ENCODE measurements at regions not wholly inside any gene's neighbourhood (a gene's known extent, or its start where the extent isn't known, plus 50 kb on each side); places are given as distances from the start of the nearest gene placed in this dataset.

GRCh38 chr18:55886886-55887285 is 298.9 kb upstream of the TCF4 start:
- no peak for DNase-seq (ENCODE audit: low read depth, low spot score)

DNA sequence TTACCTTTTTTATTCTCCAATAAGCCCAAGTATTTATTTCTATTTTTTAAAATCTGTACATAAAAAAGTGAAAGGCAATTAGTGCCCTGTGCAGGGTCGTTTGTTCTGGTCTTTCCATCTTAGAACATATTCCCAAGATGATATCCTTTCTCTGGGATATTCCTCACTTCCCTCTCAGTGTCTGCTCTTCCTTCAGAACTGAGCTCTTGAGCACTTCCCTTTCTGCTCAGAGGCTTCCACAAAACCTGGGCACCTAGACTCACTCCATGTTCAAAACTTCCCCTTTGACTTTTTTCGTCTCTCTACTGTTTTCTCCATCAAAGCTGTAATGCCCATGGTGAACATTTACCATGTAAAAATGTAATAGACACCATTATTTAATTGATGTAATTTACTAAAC is 296.5 kb upstream of the TCF4 start:
- no peak for DNase-seq (ENCODE audit: low read depth, low spot score)

- DNase-seq (ENCODE audit: low read depth, low spot score): no peak
Measured at GRCh38 chr18:55880617-55881016, 292.6 kb upstream of the TCF4 start.

- DNase-seq (ENCODE audit: low read depth, low spot score): no peak
Measured at GRCh38 chr18:55879331-55879730, 291.3 kb upstream of the TCF4 start.

- no peak for DNase-seq (ENCODE audit: low read depth, low spot score)
Measured at GRCh38 chr18:55878224-55878623, 290.2 kb upstream of the TCF4 start.

DNA sequence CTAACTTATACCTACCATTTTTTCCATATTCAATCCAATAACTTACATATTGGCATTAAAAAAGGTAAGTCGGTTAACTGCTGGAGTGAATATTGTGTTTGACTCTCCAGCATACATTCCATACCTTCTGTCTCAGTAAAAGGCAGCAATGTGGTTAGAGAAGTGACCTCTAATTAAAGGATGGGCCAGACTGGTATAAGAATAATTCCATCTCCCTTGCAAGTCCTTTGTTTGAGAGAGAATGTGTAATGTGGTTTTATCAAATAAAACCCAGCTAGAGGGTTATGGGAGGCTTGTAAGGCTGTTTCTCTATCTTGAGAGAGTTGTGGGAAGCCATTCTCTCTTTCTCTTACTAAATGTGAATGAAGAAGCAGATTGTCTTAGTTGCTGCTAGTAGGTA is 289.3 kb upstream of the TCF4 start:
- DNase-seq (ENCODE audit: low read depth, low spot score): no peak

GRCh38 chr18:55876254-55876653 is 288.3 kb upstream of the TCF4 start:
- no peak for DNase-seq (ENCODE audit: low read depth, low spot score)

DNA sequence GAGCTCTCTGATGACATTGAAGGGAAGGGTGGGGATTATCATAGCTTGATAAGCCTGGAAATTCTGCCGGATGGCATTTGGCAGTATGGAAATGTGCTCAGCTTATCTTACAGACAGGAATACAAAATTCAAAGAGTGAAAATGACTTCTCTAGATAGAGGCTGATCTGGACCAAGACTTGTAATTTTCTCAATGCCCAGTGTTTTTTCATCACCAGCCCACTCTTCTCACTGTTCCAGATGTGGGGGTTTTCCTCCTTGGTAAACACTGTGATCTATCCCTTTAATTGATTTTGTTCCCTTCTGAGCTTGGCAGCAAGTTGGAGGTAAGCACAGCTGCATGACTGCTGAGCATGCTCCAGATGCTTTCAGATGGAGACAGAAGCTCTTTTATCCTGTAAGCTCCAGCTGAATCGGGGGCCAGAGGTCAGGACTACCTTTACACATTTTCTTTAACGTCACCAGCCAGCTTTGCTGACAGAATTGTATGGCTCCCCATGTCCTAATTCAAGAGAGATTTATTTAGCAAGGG is 287.4 kb upstream of the TCF4 start:
- DNase-seq (ENCODE audit: low read depth, low spot score): no peak

GRCh38 chr18:55869556-55870501 is 281.8 kb upstream of the TCF4 start:
- no peak for DNase-seq (ENCODE audit: low read depth, low spot score)

DNA sequence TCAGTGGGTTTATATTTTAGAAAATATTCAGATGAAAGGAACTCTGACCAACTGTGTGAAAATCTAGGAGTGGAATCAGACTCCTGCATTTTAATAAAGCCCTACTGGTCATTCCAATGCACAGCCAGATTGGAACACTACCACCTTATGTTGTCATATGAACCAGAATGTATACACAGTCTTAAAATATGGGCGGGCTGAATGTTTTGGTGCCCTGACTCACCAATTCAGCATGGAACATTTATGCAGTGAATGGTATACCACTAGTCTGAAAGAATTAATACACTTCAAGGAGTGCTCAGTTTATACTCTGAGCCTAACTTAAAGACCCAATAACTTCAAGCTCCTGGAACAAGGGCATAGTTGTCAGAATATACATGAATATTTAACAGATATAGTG is 280.9 kb upstream of the TCF4 start:
- no peak for DNase-seq (ENCODE audit: low read depth, low spot score)

DNA sequence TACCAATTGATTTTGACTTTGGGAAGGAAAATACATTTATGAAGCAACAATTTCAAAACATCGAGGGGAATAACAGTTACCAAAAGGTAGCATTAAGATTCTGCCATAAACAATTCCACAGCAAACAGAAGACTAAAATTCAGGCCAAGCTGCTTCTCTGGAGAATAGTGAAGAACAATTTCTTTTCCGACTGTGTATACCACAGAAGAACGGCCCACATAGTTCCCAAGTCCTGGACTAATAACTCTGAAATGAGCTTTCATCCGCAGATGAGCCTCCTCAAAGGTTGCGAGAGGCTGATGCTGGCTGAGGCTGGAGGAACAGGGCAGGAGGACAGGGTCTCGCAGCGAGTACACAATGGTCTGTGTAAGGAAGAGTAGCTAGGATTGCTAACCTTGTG is 278.9 kb upstream of the TCF4 start:
- DNase-seq (ENCODE audit: low read depth, low spot score): no peak

DNA sequence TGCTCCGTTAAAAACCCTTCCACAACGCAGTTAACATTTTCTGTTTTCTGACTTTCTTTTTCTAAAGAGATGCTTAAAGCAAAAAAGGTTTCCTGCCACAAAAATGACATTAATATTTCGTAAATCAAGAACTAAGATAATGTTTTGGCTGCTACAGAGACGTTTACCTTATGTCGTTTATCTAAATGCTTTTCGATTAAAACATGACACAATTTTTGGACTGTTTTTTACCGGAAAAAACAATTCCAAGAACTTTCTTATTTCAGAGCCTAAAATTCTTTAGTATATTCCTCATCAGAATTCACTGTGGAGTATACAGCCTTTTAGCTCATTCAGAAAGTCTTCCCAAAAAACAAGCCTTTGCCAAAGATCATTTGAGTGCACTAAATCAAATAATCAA is 278.0 kb upstream of the TCF4 start:
- no peak for DNase-seq (ENCODE audit: low read depth, low spot score)

- DNase-seq (ENCODE audit: low read depth, low spot score): no peak
Measured at GRCh38 chr18:55864281-55864680, 276.3 kb upstream of the TCF4 start.

- DNase-seq (ENCODE audit: low read depth, low spot score): no peak
Measured at GRCh38 chr18:55863876-55864275, 275.9 kb upstream of the TCF4 start.

- DNase-seq (ENCODE audit: low read depth, low spot score): no peak
Measured at GRCh38 chr18:55863391-55863706, 275.4 kb upstream of the TCF4 start.

GRCh38 chr18:55862693-55863390 is 274.9 kb upstream of the TCF4 start:
- no peak for DNase-seq (ENCODE audit: low read depth, low spot score)

GRCh38 chr18:55861266-55861665 is 273.3 kb upstream of the TCF4 start:
- DNase-seq (ENCODE audit: low read depth, low spot score): peak; percentile 38

DNA sequence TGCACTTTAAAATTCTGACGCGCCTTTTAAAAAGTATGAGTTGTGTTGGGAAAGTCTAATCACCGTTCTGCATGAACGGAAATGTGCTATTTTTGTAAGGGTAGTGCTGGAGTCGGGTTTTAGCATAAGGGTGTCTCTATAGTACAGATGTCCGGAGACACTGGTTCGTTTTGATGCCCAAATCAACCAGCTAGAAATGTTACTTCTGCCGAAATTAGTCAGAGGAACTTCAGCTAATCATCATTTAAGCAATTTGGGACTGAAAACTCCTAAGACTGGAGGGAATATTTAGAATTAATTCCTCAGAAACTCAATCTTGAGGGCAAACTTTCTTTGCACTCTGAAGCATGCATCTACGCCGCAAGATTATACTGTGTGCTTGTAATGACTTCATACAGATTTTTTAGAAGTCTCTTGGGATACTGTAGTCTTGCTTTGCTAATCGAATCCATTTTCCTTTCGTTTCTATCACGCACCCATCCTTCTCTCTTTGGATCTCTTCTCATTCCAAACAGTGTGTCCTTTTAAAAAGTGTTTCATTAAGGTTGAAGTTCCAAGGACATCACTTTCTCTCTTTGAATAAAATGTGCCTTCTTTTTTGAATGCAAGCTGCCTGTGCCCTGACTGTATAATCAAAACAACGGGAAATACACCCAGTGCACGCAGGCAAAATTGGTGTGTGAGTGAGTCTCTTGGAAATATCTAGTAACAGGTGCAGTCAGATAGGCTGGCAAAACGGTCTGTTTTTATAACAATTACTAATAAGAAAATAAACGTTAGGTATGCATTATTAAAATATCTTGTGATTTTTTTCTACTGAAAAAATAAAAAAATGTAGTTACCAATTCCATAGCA is 270.9 kb upstream of the TCF4 start:
- DNase-seq (ENCODE audit: low read depth, low spot score): no peak

GRCh38 chr18:55857956-55858355 is 270.0 kb upstream of the TCF4 start:
- no peak for DNase-seq (ENCODE audit: low read depth, low spot score)

DNA sequence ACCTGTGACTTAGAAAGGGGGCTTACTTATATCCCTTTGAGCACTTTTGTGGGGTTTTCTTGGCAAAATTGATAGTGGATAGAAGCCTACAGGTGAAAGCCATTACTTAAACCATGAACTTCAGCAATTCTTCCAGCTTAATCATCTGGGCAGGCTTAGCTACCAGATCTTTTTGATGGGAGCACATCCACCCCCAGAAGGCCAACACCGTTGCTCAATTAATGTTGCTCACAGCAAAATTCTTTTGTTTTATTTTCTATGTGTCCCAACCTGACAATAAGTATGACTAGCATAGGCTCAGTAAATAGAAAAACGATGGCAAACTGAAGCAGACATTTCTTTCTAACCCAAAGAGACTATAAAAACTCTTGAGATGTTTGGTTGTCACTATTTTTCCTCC is 269.4 kb upstream of the TCF4 start:
- no peak for DNase-seq (ENCODE audit: low read depth, low spot score)

DNA sequence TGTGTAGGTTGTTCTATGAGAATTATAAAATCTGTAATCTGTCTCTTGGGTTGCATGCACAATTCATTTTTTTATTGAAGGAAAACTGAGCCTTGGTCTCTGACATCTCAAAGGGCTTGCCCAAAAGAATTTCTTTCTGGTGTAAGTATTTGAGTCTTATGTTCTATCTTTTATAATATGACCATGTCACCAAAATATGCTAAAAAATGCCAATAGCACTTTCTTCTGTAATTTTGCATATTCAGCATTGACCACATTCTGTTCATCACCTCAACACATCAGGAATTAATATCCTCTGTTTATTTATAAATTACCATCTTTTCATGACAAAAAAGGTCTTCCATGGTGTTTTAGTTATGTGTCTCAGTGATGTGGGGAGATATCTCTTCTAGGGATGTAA is 268.7 kb upstream of the TCF4 start:
- DNase-seq (ENCODE audit: low read depth, low spot score): no peak

DNA sequence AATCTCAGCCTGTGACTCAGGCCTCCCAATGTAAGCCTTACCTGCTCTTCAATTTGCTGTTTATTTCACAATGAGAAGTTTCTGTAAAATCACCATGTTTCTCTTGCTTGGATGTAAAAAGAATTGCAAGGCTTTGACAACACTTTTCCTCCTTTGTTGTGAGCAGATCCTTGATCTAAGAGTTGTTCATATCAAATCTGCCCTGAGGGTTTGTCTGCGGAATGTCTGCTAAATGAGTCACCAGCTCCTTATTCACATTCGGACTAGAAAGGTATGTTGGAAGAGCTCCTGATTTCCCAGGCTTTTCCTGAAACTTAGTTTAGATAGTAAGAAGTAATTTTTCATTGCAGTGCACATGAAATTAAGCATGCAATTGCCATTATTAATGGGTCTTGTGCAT is 268.2 kb upstream of the TCF4 start:
- peak; percentile 78 for DNase-seq (ENCODE audit: low read depth, low spot score)
